Uterus (tissue), 2 donors: ENCODE measurements at regions not wholly inside any gene's neighbourhood (a gene's known extent, or its start where the extent isn't known, plus 50 kb on each side); places are given as distances from the start of the nearest gene placed in this dataset.

ENCODE experiments used
- POLR2A ChIP-seq, 2 donors: fragments of 450-650 bp; IDR thresholded peaks; one replicate each; pipeline ENCODE4 v1.6.1; 2016; ENCODE audit warnings: antibody characterized with exemption in 2 of 2, mild to moderate bottlenecking in 1 of 2, moderate library complexity in 1 of 2
- TF ChIP-seq, protein P1 (sequence below), 4 experiments: fragments of 200-600 bp in 2 of 4; fragments of 450-650 bp in 2 of 4; sonication (generic) in 2 of 4; IDR thresholded peaks; one replicate each; pipeline ENCODE4 v1.5.1; 2016 to 2019; ENCODE audit warnings: antibody characterized with exemption in 4 of 4, mild to moderate bottlenecking in 2 of 4, moderate library complexity in 1 of 4

DNA sequence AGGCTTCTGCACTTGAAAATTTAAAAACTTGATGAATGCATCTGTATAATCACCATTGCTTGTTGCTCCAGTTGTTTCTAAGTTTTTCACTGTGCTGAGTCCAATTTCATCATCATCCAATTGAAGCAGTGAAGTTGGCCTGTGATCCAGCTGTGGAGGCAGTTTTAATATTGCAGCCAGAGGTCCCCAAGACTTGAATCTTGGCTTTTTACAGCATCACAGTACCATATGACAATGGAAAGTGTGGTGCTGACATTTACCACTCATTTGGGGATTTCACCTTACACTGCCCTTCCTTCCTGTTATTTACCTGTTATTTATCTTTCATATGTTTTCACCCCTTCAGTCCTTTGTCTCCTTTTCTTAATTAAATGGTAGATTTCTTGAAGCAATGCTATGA, 76.2 kb upstream of the SPIN1 start:
- TF ChIP-seq, protein P1, sequence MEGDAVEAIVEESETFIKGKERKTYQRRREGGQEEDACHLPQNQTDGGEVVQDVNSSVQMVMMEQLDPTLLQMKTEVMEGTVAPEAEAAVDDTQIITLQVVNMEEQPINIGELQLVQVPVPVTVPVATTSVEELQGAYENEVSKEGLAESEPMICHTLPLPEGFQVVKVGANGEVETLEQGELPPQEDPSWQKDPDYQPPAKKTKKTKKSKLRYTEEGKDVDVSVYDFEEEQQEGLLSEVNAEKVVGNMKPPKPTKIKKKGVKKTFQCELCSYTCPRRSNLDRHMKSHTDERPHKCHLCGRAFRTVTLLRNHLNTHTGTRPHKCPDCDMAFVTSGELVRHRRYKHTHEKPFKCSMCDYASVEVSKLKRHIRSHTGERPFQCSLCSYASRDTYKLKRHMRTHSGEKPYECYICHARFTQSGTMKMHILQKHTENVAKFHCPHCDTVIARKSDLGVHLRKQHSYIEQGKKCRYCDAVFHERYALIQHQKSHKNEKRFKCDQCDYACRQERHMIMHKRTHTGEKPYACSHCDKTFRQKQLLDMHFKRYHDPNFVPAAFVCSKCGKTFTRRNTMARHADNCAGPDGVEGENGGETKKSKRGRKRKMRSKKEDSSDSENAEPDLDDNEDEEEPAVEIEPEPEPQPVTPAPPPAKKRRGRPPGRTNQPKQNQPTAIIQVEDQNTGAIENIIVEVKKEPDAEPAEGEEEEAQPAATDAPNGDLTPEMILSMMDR (IDR thresholded peaks at IDR 0.05): no peak
- no peak for TF ChIP-seq POLR2A (IDR thresholded peaks at IDR 0.05)
